NCI-H1436 (cell line): ENCODE measurements at regions not wholly inside any gene's neighbourhood (a gene's known extent, or its start where the extent isn't known, plus 50 kb on each side); places are given as distances from the start of the nearest gene placed in this dataset.

ENCODE experiments used
- DNase-seq: peaks from one replicate; lab custom pipeline; 2025; lab: John Stamatoyannopoulos, UW

DNA sequence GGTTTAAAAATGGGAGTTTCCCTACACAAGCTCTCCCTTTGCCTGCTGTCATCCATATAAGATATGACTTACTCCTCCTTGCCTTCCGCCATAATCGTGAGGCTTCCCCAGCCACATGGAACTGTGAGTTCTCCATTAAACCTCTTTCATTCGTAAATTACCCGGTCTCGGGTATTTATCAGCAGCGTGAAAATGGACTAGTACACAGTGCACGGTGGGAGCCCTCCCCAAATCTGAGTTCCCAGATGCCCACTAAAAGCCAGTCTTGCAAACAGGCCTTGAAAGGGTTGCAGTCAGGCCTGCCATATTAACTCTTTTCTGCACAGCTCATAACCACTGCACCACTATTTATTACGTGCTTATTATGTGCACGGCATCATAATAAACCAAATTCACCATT, 400.9 kb downstream of the PRDM2 start:
- no peak for DNase-seq

DNA sequence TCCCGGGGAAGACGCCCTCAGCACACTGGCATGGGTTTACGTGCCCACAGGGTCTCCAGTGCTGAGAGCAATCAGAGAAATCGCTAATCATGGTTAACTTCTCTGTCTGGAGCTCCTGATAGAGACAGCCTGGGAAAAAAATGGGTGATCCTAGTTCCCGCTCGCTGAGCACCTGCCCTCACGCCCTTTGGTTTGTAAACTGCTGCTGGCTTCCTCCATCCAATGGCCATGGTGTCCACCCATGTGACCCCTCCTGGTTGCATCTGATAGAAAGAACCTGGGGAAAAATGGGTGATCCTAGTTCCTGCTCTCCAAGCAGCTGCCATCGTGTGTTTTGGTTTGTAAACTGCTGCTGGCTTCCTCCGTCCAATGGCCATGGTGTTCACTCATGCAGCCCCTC, 402.2 kb downstream of the PRDM2 start:
- no peak for DNase-seq

DNA sequence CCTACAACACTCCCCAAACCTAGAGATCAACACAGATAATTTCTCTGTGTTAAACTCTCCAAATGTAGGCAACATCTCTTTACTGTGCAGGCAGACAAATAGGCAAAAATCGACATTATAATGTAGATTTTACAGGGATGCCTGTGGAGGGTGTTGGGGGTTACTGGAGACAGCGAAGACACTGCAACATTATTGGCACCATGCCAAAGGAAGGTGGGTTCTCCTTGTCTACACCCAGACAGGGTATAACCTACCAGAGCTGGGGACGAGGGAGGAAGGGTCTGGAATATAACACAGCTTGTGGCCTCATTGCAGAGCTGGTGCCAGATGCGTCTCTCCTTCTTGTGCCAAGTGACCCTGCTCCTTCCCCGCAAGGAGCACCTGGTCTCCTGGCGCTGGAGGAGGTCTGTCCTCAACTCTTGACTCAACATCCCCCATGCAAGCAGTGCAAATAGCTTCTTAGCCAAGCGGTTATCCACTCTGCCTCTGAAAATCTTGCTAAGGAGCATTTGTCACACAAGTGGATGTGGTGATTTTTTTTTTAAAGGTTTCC, 404.0 kb downstream of the PRDM2 start:
- no peak for DNase-seq

GRCh38 chr1:14106126-14106525, 406.1 kb downstream of the PRDM2 start:
- no peak for DNase-seq

DNA sequence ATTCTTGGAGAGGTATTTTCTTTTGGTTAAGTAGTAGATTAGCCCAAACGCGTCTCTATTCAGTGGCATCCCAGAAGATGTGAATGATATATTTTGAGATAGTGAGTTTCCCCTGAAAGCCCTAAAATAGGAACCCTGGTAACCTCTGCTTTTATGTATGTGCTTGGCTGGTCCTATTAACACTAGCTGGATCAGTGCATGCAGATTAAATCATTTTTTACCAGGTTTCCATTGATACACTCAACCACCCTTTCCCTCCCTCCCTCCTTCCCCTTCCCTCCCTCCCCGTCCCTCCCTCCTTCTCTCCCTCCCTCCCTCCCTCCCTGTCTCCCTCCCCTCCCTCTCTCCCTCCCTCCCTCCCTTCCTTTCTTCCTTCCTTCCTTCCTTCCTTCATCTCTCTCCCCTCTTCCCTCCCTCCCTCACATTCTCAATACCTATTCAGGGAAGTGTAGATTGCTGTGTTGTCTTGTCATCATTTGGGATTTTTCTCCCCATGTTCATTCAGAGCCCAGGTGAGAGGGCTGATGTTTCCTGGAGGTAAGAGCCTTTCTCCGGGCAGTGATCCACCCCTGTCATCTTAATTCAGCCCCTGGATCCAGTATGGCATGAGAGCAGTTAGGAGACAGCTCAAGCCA, 406.8 kb downstream of the PRDM2 start:
- no peak for DNase-seq

DNA sequence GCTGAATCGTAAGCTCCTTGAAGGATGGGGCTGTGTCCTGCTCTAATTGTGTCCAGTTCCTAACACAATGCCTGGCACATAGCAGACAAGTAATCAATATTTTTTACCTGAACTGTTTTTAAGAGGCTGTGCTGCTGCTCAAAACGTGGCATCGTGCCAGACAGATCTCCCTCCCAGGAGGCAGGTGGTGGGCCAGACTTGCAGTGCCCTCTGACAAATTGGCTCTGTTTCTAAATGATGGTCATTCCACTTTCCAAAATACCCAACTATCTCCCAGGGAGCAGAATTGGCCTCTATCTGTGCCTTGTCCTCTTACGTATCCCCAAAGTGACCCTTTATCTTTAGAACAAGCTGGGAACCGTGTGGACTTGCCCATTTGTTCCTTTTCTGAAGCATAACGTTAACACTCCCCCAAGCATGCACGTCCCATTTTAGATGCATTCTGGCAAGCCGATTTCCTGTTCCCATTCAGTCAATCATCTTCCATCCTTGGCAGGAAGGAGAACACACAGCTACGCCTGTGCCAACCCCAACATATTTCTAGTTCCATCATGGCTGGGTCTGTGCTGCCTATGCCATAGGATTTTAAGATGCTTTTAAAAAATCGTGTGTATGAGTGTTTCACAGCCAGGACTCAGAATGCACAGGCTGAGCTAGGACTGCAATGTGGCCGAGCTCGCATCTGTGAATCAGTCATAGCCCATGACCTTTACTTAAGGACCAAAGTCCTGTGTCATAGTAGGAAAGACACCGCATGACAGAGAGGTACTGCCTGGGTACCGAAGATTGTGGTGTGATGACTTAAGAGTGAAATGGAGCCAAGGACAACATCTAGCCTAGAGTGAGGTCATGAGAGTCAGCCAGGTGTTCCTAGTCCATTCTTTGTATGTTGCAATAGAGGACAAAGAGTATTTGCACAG, 408.6 kb downstream of the PRDM2 start:
- no peak for DNase-seq

DNA sequence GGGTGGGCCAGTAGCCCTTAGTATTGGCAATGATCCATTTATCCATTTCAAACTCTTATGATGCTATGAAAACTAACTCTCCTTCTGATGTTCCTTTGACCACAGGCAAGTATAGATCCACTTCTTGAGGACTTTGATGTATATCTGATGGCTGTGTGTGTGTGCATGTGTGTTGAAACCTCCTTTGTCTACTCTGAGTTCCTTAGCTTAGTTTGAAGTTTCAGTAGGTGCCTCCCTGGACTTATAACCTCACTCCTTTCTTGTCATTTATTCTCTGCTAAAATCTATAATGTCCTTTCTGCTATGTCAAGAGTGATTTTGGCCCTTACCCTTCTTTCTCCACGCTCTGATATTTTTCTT, 409.3 kb downstream of the PRDM2 start:
- DNase-seq, result no peak

GRCh38 chr1:14110040-14110439, 410.1 kb downstream of the PRDM2 start:
- DNase-seq, result no peak

DNA sequence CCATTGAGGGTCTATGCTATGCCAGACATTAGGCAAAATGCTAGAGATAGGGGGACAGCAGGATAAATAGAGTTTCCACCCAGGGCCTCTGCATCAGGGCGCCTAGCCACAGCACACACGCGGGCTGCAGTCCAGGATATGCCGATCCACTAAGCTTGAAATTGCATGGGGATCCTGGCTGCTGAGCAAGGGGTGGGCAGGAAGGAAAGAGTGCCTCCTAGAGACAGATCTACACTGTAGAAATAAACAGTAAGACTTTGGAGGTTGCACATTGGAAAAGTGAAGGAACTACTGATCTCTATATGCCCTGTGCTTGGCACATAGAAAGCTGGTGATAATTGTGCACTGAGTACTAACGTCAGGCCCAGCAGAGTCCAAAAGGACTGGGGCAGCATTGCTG, 411.1 kb downstream of the PRDM2 start:
- DNase-seq, result no peak

- no peak for DNase-seq
Measured at GRCh38 chr1:14112613-14113012, 412.6 kb downstream of the PRDM2 start.

- no peak for DNase-seq
Measured at GRCh38 chr1:14113271-14113670, 413.3 kb downstream of the PRDM2 start.

DNA sequence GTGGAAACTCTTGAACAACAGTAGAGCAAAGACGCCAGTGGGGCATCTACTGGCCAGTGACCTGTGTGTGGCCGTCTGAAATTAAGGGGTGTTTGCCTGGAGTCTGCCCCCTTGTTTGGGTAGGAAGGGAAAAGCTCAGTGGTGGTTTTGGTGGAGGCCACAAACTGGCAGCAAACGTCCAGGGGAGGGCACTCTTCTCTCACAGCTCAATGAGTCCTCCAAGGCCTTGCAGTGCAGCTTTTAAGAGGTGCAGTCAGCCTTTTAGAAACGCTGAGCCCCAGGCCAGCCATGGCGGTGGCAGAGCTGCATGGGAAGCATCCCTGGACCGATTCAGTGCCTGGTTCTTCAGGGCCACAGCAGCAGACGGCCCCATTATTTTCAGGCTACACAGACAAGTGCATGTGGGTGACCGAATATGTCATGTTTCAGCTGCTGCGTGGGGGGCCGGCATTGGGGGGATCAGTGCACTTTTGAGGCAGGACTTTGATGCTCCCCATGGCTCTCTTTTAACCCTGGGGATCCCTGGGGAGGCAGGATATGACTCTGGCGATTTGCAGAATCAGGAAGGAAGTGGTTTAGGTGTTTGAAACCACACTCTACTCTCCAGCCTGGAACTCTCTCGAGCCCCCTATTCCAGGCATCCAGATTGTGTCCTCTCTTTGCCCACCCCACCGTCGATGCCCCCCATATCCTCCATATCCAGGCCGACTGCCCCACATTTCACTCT, 414.0 kb downstream of the PRDM2 start:
- peak; percentile 70 for DNase-seq

DNA sequence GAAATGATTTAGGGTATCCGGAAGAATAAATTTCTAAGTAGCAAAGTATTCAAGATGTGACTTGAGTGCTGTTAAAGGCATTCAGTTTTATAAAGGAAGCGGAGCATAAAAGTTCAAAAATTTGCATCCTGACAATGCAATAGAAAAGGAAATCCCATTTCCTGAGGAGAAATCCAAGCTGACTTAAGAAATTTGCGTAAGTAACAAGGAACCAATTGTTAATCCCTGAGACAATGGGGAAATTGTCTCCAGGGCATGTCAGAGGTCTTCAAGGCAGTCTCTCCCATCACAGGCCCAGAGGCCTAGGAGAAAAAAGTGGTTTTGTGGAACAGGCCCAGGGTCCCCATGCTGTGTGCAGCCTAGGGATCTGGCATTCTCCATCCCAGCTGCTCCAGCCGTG, 416.0 kb downstream of the PRDM2 start:
- DNase-seq, result no peak

- no peak for DNase-seq
Measured at GRCh38 chr1:14117700-14118099, 417.7 kb downstream of the PRDM2 start.

DNA sequence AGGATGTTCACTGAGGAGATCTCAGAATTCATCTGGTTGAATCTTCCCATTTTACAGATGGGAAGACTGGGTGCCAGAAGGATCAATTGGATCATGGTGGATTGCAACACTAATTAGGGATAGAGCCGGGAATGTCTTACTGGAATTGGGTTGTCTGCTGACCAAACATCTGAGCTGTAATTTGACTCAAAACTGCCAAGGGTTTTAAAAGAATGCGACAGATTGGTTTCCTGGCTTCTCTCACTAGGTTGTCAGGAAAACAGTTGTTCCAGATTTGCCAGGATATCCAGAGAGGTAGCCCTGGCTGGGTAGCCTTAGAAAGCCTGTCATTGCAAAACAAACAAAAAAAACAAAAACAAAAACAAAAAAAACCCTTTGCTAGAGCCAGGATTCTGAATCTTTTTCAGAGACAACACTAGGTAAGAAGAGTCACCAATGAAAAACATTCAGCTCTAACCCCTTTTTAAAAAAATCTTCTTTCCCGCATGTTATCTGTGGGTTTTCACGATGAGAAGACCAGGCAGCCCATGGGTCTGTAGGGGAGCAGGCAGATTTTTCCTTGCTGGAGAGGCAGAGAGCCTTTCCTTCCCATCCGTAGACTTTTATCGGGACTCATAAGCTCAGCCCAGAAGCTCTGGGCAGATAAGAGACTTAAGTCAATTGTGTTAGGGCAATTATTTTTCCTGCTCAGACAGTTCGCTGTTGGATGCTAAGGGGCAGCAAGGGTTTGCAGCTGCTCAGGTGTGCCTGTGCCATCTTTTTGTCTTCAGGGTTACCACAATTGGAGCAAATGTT, 418.9 kb downstream of the PRDM2 start:
- no peak for DNase-seq

DNA sequence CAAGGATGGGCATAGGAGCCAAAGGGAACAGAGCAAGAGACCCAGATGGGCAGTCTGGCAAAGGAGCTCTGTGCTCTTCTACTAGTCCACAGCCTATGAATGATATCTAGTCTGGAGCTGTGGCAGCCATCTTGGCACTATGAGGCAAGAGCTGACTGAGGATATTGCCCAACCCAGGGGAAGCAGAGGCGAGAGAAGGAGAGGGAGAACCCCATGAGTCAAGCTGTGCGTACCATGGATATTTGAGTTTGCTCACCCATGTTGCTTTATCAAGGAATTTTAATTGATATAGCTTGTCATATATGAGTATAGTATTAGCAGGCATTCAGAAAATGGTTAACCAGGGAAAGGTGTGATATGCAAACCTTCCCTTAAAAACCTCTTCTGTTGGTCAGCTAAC, 420.9 kb downstream of the PRDM2 start:
- no peak for DNase-seq

- no peak for DNase-seq
Measured at GRCh38 chr1:14128096-14128495, 428.1 kb downstream of the PRDM2 start.

- DNase-seq, result no peak
Measured at GRCh38 chr1:14129009-14129408, 429.0 kb downstream of the PRDM2 start.

DNA sequence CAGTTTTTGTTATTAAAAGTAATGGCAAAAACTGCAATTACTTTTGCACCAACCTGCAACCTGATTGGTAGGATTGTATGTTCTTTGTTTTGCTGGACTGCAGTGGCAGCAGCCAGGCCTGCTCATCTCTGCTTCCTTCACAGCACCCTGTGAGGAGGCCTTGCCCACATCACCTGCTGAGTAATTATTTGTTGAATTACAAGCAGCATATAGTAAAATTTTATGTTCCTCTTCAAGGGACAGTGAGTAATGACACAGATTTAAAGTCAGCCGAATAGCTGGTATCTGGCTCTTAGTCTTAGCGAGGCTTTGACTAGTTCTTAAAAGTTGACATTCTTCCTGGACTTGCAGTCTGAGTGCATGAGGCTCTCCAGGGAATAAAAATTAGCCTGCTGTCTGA, 435.1 kb downstream of the PRDM2 start:
- no peak for DNase-seq

GRCh38 chr1:14136152-14136763, 436.3 kb downstream of the PRDM2 start:
- DNase-seq, result no peak

DNA sequence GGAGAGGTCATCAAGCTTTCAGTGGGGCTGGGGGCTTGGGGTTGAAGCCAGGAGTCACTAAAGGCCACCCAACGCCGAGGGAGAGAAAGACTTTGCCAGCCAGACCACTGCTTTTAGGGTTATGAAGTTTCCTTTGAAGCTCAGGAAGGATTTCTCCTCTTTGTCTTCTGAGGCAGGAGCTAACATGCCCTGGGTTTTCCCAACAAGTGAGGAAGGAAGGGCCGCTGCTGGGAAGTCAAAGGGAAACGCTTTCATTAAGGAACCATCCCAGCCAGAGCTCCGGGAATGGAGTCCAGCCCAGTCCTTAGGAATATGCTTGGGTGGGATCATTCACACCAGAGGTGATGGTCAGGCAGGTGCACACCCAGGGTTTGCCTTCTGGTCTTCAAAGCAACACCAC, 436.9 kb downstream of the PRDM2 start:
- DNase-seq, result no peak
